ENCODE measurements at regions not wholly inside any gene's neighbourhood (a gene's known extent, or its start where the extent isn't known, plus 50 kb on each side); places are given as distances from the start of the nearest gene placed in this dataset.

- in situ Hi-C loops (cut with MboI; ENCODE audit: low sequenced_read_pairs) = no loop called here
Measured at GRCh38 chr14:54300881-54301280, 95.9 kb upstream of the CDKN3 start.

GRCh38 chr14:54301359-54301758 lies 95.4 kb upstream of the CDKN3 start:
- in situ Hi-C loops (cut with MboI; ENCODE audit: low sequenced_read_pairs) = no loop called here

- in situ Hi-C loops (cut with MboI; ENCODE audit: low sequenced_read_pairs) = no loop called here
Measured at GRCh38 chr14:54306806-54307205, 90.0 kb upstream of the CDKN3 start.

- in situ Hi-C loops (cut with MboI; ENCODE audit: low sequenced_read_pairs) = no loop called here
Measured at GRCh38 chr14:54309615-54310014, 87.2 kb upstream of the CDKN3 start.

- in situ Hi-C loops (cut with MboI; ENCODE audit: low sequenced_read_pairs) = no loop called here
Measured at GRCh38 chr14:54310151-54310850, 86.5 kb upstream of the CDKN3 start.

GRCh38 chr14:54310851-54311228 lies 86.0 kb upstream of the CDKN3 start:
- in situ Hi-C loops (cut with MboI; ENCODE audit: low sequenced_read_pairs) = no loop called here

GRCh38 chr14:54312166-54312801 lies 84.5 kb upstream of the CDKN3 start:
- in situ Hi-C loops (cut with MboI; ENCODE audit: low sequenced_read_pairs) = no loop called here

GRCh38 chr14:54314365-54315104 lies 82.3 kb upstream of the CDKN3 start:
- in situ Hi-C loops (cut with MboI; ENCODE audit: low sequenced_read_pairs) = no loop called here

- in situ Hi-C loops (cut with MboI; ENCODE audit: low sequenced_read_pairs) = no loop called here
Measured at GRCh38 chr14:54316652-54317051, 80.2 kb upstream of the CDKN3 start.

- in situ Hi-C loops (cut with MboI; ENCODE audit: low sequenced_read_pairs) = no loop called here
Measured at GRCh38 chr14:54317391-54317790, 79.4 kb upstream of the CDKN3 start.

- in situ Hi-C loops (cut with MboI; ENCODE audit: low sequenced_read_pairs) = no loop called here
Measured at GRCh38 chr14:54322246-54322645, 74.6 kb upstream of the CDKN3 start.

GRCh38 chr14:54322701-54323337 lies 74.0 kb upstream of the CDKN3 start:
- in situ Hi-C loops (cut with MboI; ENCODE audit: low sequenced_read_pairs) = no loop called here

- in situ Hi-C loops (cut with MboI; ENCODE audit: low sequenced_read_pairs) = loop anchor here (25.0 kb wide), 1 partner anchor 788 kb away; no protein-coding TSS in a partner anchor
Measured at GRCh38 chr14:54325766-54326165, 71.0 kb upstream of the CDKN3 start.

GRCh38 chr14:54329082-54329695 lies 67.6 kb upstream of the CDKN3 start:
- in situ Hi-C loops (cut with MboI; ENCODE audit: low sequenced_read_pairs) = loop anchor here (25.0 kb wide), 1 partner anchor 792 kb away; no protein-coding TSS in a partner anchor

- in situ Hi-C loops (cut with MboI; ENCODE audit: low sequenced_read_pairs) = loop anchor here (25.0 kb wide), 1 partner anchor 794 kb away; no protein-coding TSS in a partner anchor
Measured at GRCh38 chr14:54330876-54331275, 65.9 kb upstream of the CDKN3 start.

GRCh38 chr14:54331516-54331915 lies 65.3 kb upstream of the CDKN3 start:
- in situ Hi-C loops (cut with MboI; ENCODE audit: low sequenced_read_pairs) = loop anchor here (25.0 kb wide), 1 partner anchor 794 kb away; no protein-coding TSS in a partner anchor

- in situ Hi-C loops (cut with MboI; ENCODE audit: low sequenced_read_pairs) = loop anchor here (25.0 kb wide), 1 partner anchor 795 kb away; no protein-coding TSS in a partner anchor
Measured at GRCh38 chr14:54332490-54332889, 64.3 kb upstream of the CDKN3 start.

GRCh38 chr14:54333511-54333910 lies 63.3 kb upstream of the CDKN3 start:
- in situ Hi-C loops (cut with MboI; ENCODE audit: low sequenced_read_pairs) = loop anchor here (25.0 kb wide), 1 partner anchor 796 kb away; no protein-coding TSS in a partner anchor

- in situ Hi-C loops (cut with MboI; ENCODE audit: low sequenced_read_pairs) = loop anchor here (25.0 kb wide), 1 partner anchor 798 kb away; no protein-coding TSS in a partner anchor
Measured at GRCh38 chr14:54335569-54336155, 61.1 kb upstream of the CDKN3 start.

GRCh38 chr14:54337314-54337713 lies 59.5 kb upstream of the CDKN3 start:
- in situ Hi-C loops (cut with MboI; ENCODE audit: low sequenced_read_pairs) = loop anchor here (25.0 kb wide), 1 partner anchor 800 kb away; no protein-coding TSS in a partner anchor

Measured in HL-60/S4 (cell line).